Left lung (tissue), 4 donors: ENCODE measurements at regions not wholly inside any gene's neighbourhood (a gene's known extent, or its start where the extent isn't known, plus 50 kb on each side); places are given as distances from the start of the nearest gene placed in this dataset.

Experiments
- ATAC-seq: fragments of 200-7000 bp; cut with Tn5 transposase; one replicate; pipeline ENCODE4 v1.9.1; 2020; ENCODE audit warnings: moderate library complexity
- DNase-seq, 4 donors: peaks; one replicate each; pipeline ENCODE4 v3.0.0-alpha.2; 2013 to 2020
- H3K27ac ChIP-seq, 2 donors: fragments of 200-600 bp; sonication (generic) in 1 of 2; one replicate each; pipeline versions ENCODE4 v1.5.0 to v1.8.0; 2020 to 2021
- H3K27me3 ChIP-seq, 2 donors: fragments of 200-600 bp; sonication (generic) in 1 of 2; one replicate each; pipeline versions ENCODE4 v1.5.0 to v1.8.0; 2020 to 2021
- H3K36me3 ChIP-seq, 2 donors: fragments of 200-600 bp; sonication (generic) in 1 of 2; one replicate each; pipeline versions ENCODE4 v1.5.0 to v1.8.0; 2020 to 2021
- H3K4me1 ChIP-seq, 2 donors: fragments of 200-600 bp; one replicate each; pipeline ENCODE4 v1.8.0; 2021
- H3K4me3 ChIP-seq, 2 donors: fragments of 200-600 bp; sonication (generic) in 1 of 2; one replicate each; pipeline versions ENCODE4 v1.5.0 to v1.8.0; 2020 to 2021; ENCODE audit warnings: mild to moderate bottlenecking in 1 of 2
- H3K9me3 ChIP-seq, 2 donors: fragments of 200-600 bp; sonication (generic) in 1 of 2; one replicate each; pipeline versions ENCODE4 v1.5.0 to v1.8.0; 2020 to 2021
- CTCF ChIP-seq, 2 donors: fragments of 200-600 bp; sonication (generic) in 1 of 2; IDR thresholded peaks; one replicate each; pipeline versions ENCODE4 v1.5.0 to v1.8.0; 2021; ENCODE audit warnings: antibody characterized with exemption in 2 of 2
- intact Hi-C, 2 donors: fragments of 100-400 bp; cut with DNase I; formaldehyde crosslinking; loops; one replicate each; pipeline versions ENCODE4 v1.11.2 to v1.14.2; 2022
- donor health status: DM: no; HTN: yes; CAD: no.
- donor health status: DM: no; HTN: no; CAD: no.

- Histone ChIP-seq H3K4me1 (no peaks in the 10 kb centered on the region), H3K27me3 (peaks cover 0 to 3% of the 10 kb centered on the region in 2 donors), H3K36me3 (no peaks in the 10 kb centered on the region), H3K4me3 (no peak overlapping the region), H3K9me3 (no peaks in the 10 kb centered on the region), H3K27ac (no peak overlapping the region)
- intact Hi-C loops, result no loop called here
- ATAC-seq, result no peak
- TF ChIP-seq CTCF (IDR thresholded peaks at IDR 0.05), result no peak
- DNase-seq, result no peak
Observed at GRCh38 chr14:97187916-97188315, 390.7 kb downstream of the VRK1 start.

- TF ChIP-seq CTCF (IDR thresholded peaks at IDR 0.05), result no peak
- Histone ChIP-seq H3K4me3 (no peak overlapping the region), H3K36me3 (no peaks in the 10 kb centered on the region), H3K27ac (no peak overlapping the region), H3K9me3 (peaks cover 0 to 10% of the 10 kb centered on the region in 2 donors), H3K27me3 (peaks cover 0 to 9% of the 10 kb centered on the region in 2 donors), H3K4me1 (no peaks in the 10 kb centered on the region)
- intact Hi-C loops, result no loop called here
- no peak for ATAC-seq
- DNase-seq, result no peak
Observed at GRCh38 chr14:97196336-97196735, 399.2 kb downstream of the VRK1 start.

GRCh38 chr14:97198813-97199212 is 401.6 kb downstream of the VRK1 start:
- peaks cover 0 to 10% of the 10 kb centered on the region in 2 donors for H3K9me3 ChIP-seq
- no peaks in the 10 kb centered on the region for H3K4me1 ChIP-seq
- intact Hi-C loops, result no loop called here
- H3K27me3 ChIP-seq, result peaks cover 0 to 6% of the 10 kb centered on the region in 2 donors
- no peaks in the 10 kb centered on the region for H3K36me3 ChIP-seq
- no peak for DNase-seq
- H3K27ac ChIP-seq, result no peak overlapping the region
- no peak for ATAC-seq
- no peak overlapping the region for H3K4me3 ChIP-seq
- TF ChIP-seq CTCF (IDR thresholded peaks at IDR 0.05), result no peak

- Histone ChIP-seq H3K4me1 (no peaks in the 10 kb centered on the region), H3K27me3 (peaks cover 0 to 6% of the 10 kb centered on the region in 2 donors), H3K27ac (no peak overlapping the region), H3K4me3 (no peak overlapping the region), H3K9me3 (peaks cover 0 to 2% of the 10 kb centered on the region in 2 donors), H3K36me3 (no peaks in the 10 kb centered on the region)
- intact Hi-C loops, result no loop called here
- ATAC-seq (no peak), DNase-seq (no peak)
- no peak for TF ChIP-seq CTCF (IDR thresholded peaks at IDR 0.05)
Observed at GRCh38 chr14:97200245-97200644, 403.1 kb downstream of the VRK1 start.

GRCh38 chr14:97206916-97207315 is 409.7 kb downstream of the VRK1 start:
- DNase-seq (peak in 1 of 4 donors; percentile 71), ATAC-seq (no peak)
- intact Hi-C loops, result no loop called here
- no peak overlapping the region for H3K4me3 ChIP-seq
- H3K4me1 ChIP-seq, result no peaks in the 10 kb centered on the region
- peaks cover 0 to 12% of the 10 kb centered on the region in 2 donors for H3K27me3 ChIP-seq
- H3K27ac ChIP-seq, result no peak overlapping the region
- no peaks in the 10 kb centered on the region for H3K36me3 ChIP-seq
- no peaks in the 10 kb centered on the region for H3K9me3 ChIP-seq
- no peak for TF ChIP-seq CTCF (IDR thresholded peaks at IDR 0.05)
